HEK293T (cell line): ENCODE measurements at regions not wholly inside any gene's neighbourhood (a gene's known extent, or its start where the extent isn't known, plus 50 kb on each side); places are given as distances from the start of the nearest gene placed in this dataset.

Experiments
- CTCF ChIA-PET: fragments of 350-600 bp; formaldehyde crosslinking; extraction: SDS; loops from one replicate; lab custom pipeline; 2021; ENCODE audit warnings: antibody characterized with exemption, inconsistent platforms; lab: Yijun Ruan, JAX
- POLR2A ChIA-PET: fragments of 350-600 bp; formaldehyde crosslinking; extraction: SDS; loops from one replicate; lab custom pipeline; 2020; ENCODE audit warnings: antibody characterized with exemption, inconsistent platforms; lab: Yijun Ruan, JAX
- DNase-seq: peaks from one replicate; pipeline ENCODE4 v3.0.0; 2012; ENCODE audit warnings: mixed read lengths; ENCODE audit errors: extremely low spot score
- ARNT ChIP-seq: fragments of 450-650 bp; IDR thresholded peaks from 2 replicates; pipeline ENCODE4 v1.6.1; 2017; ENCODE audit warnings: mild to moderate bottlenecking
- BHLHE40 ChIP-seq: fragments of 450-650 bp; IDR thresholded peaks from 2 replicates; pipeline ENCODE4 v1.6.1; 2016; ENCODE audit warnings: mild to moderate bottlenecking, moderate library complexity, borderline replicate concordance
- CTBP1 ChIP-seq: fragments of 450-650 bp; IDR thresholded peaks from 2 replicates; pipeline ENCODE4 v1.6.1; 2016; ENCODE audit warnings: borderline replicate concordance
- ELF4 ChIP-seq: fragments of 450-650 bp; IDR thresholded peaks from 2 replicates; pipeline ENCODE4 v1.6.1; 2017; ENCODE audit warnings: antibody characterized with exemption
- FOXA1 ChIP-seq: fragments of 450-650 bp; IDR thresholded peaks from 2 replicates; pipeline ENCODE4 v1.6.1; 2016; ENCODE audit warnings: mild to moderate bottlenecking
- FOXK2 ChIP-seq: fragments of 450-650 bp; IDR thresholded peaks from 2 replicates; pipeline ENCODE4 v1.6.1; 2016; ENCODE audit warnings: mild to moderate bottlenecking
- FOXM1 ChIP-seq: fragments of 450-650 bp; IDR thresholded peaks from 2 replicates; pipeline ENCODE4 v1.6.1; 2017; ENCODE audit warnings: mild to moderate bottlenecking, borderline replicate concordance
- HDGF ChIP-seq: fragments of 450-650 bp; IDR thresholded peaks from 2 replicates; pipeline ENCODE4 v1.6.1; 2017; ENCODE audit warnings: antibody characterized with exemption, borderline replicate concordance
- L3MBTL2 ChIP-seq: fragments of 450-650 bp; conservative IDR thresholded peaks from 2 replicates; pipeline ENCODE4 v1.6.1; 2016; ENCODE audit warnings: mild to moderate bottlenecking
- LEF1 ChIP-seq: fragments of 450-650 bp; IDR thresholded peaks from 2 replicates; pipeline ENCODE4 v1.6.1; 2017; ENCODE audit warnings: mild to moderate bottlenecking, borderline replicate concordance
- NFRKB ChIP-seq: fragments of 450-650 bp; IDR thresholded peaks from 2 replicates; pipeline ENCODE4 v1.6.1; 2016; ENCODE audit warnings: mild to moderate bottlenecking, moderate library complexity
- PKNOX1 ChIP-seq: fragments of 450-650 bp; IDR thresholded peaks from 2 replicates; pipeline ENCODE4 v1.6.1; 2016
- SP1 ChIP-seq: fragments of 450-650 bp; IDR thresholded peaks from 2 replicates; pipeline ENCODE4 v1.6.1; 2017
- SUZ12 ChIP-seq: fragments of 450-650 bp; IDR thresholded peaks from 2 replicates; pipeline ENCODE4 v1.6.1; 2016; ENCODE audit warnings: mild to moderate bottlenecking
- TARDBP ChIP-seq: fragments of 450-650 bp; IDR thresholded peaks from 2 replicates; pipeline ENCODE4 v1.6.1; 2016
- ZNF384 ChIP-seq: fragments of 450-650 bp; IDR thresholded peaks from 2 replicates; pipeline ENCODE4 v1.6.1; 2016

GRCh38 chr16:47848421-47849109 is 307.2 kb downstream of the ABCC12 start:
- DNase-seq = no peak
- POLR2A ChIA-PET = no interaction called here
- CTCF ChIA-PET = no interaction called here

DNA sequence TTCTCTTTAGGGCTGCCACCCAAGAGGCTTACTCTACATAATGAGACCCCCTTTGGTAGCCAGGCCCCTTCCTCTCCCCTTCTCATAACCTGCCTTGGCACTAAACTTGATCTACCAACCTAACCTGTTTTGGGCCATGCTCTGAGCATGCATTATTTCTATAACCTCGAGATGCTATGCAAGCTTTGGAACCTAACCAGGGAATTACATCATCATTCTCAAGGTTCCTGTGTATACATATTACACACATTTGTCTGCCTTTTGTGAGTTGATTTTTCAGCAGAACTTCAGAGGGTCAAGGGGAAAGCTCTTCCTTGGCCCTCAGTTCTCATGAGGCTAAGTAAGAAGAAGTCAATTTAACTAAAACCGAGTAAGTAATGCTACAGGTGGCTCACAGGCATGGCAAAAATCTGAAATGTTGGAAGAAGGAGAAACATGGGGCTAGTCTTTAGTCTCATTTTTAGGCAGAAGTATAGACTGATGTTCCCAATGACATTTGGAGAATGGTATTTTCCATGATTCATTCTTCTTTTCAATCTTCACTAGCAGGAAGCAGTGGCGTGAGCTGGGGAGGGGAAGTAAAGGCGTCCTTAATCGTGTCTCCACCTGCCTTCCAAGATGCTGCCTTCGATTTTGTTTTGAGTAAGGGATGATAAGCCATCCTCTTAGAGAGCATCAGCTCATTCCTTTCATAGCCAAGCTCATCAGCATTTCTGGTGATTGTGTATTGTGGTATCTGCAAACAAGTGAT is 308.4 kb downstream of the ABCC12 start:
- POLR2A ChIA-PET = no interaction called here
- CTCF ChIA-PET = no interaction called here
- TF ChIP-seq FOXA1 = no peak
- no peak for TF ChIP-seq FOXK2
- TF ChIP-seq CTBP1 = no peak
- no peak for TF ChIP-seq ELF4
- no peak for TF ChIP-seq PKNOX1
- no peak for TF ChIP-seq LEF1
- no peak for TF ChIP-seq NFRKB
- no peak for TF ChIP-seq FOXM1
- TF ChIP-seq ZNF384 = no peak
- no peak for DNase-seq

More at GRCh38 chr16:47848421-47849109, 307.2 kb downstream of the ABCC12 start:
- no peak for TF ChIP-seq FOXA1
- TF ChIP-seq TARDBP = no peak
- TF ChIP-seq CTBP1 = no peak
- no peak for TF ChIP-seq SP1
- TF ChIP-seq NFRKB = no peak
- no peak for TF ChIP-seq HDGF
- no peak for TF ChIP-seq FOXM1
- TF ChIP-seq PKNOX1 = no peak
- no peak for TF ChIP-seq LEF1

DNA sequence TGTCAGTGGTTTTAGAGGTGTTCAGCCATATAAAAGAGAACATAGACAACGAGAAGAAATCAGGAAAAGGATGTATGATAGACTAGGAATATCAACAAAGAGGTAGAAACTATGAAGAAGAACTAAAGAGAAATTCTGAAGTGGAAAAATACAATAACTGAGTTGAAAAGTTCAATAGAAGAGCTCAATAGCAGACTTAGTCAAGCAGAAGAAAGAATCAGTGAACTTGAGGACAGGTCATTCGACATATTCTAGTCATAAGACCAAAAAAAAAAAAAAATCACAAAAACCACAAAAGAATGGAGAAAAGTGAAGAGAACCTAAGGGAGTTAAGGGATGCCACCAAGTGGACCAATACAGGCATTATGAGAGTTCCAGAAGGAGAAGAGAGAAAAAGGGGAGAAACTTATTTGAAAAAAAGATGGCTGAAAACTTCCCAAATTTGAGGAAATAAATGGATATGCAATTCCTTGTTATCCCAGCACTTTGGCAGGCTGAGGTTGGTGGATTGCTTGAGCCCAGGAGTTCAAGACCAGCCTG is 321.2 kb downstream of the ABCC12 start:
- DNase-seq = no peak
- ChIA-PET POLR2A (no interaction called here), CTCF (no interaction called here)
- no peak for TF ChIP-seq FOXM1
- no peak for TF ChIP-seq FOXK2
- TF ChIP-seq NFRKB = no peak
- no peak for TF ChIP-seq PKNOX1
- TF ChIP-seq ELF4 = no peak
- TF ChIP-seq SP1 = no peak
- TF ChIP-seq LEF1 = no peak
- no peak for TF ChIP-seq BHLHE40
- TF ChIP-seq L3MBTL2 = no peak
- no peak for TF ChIP-seq ZNF384
- TF ChIP-seq CTBP1 = no peak
- TF ChIP-seq TARDBP = no peak
- no peak for TF ChIP-seq SUZ12
- TF ChIP-seq ARNT = no peak

DNA sequence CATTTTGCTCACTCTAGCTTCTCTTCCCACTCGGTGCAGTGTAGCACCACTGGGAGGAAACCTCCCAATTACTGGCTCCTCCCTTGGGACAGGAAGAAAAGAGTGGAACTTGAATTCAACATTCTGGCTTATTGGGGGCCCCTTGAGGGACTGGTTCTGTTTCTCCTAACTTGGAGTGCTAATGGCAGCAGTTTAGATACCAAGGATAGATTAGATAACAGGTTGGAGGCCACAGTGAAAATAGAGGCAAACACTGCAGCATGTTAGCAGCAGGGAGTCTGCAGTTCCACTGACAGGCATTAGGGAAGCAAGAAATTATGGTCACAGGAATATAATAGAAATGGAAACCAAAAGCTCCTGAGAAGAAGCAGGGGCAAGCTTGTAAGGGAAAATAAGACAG is 322.0 kb downstream of the ABCC12 start:
- ChIA-PET POLR2A (no interaction called here), CTCF (no interaction called here)
- no peak for DNase-seq
- TF ChIP-seq HDGF (no peak), ARNT (no peak), L3MBTL2 (no peak), SP1 (no peak), TARDBP (no peak), CTBP1 (no peak), BHLHE40 (no peak), ZNF384 (no peak), PKNOX1 (no peak), NFRKB (no peak), FOXA1 (no peak), FOXM1 (no peak), LEF1 (no peak), SUZ12 (no peak), FOXK2 (no peak)

- ChIA-PET CTCF (no interaction called here), POLR2A (interaction anchor here (0.6 kb wide), 1 partner anchor 99 kb away, joined by 3 read pairs; no protein-coding TSS in a partner anchor)
- no peak for DNase-seq
- no peak for TF ChIP-seq TARDBP
- TF ChIP-seq PKNOX1 = no peak
- no peak for TF ChIP-seq L3MBTL2
- no peak for TF ChIP-seq LEF1
- no peak for TF ChIP-seq ZNF384
- TF ChIP-seq FOXM1 = no peak
Measured at GRCh38 chr16:47829850-47830600, 325.8 kb downstream of the ABCC12 start.
